ENCODE measurements at regions not wholly inside any gene's neighbourhood (a gene's known extent, or its start where the extent isn't known, plus 50 kb on each side); places are given as distances from the start of the nearest gene placed in this dataset.
A peak's percentile ranks its signal among the peaks of the same experiment; 100 is the strongest.
"Not testable (repeated sequence)": the region's sequence is repeated elsewhere in the genome, so short reads cannot be mapped to it uniquely, and the experiment has no call there.

- no peak for TF ChIP-seq CTCF (conservative IDR thresholded peaks at IDR 0.05)
Observed at GRCh38 chr4:188778905-188779304, 639.7 kb downstream of the TRIML1 start.

GRCh38 chr4:188779581-188779980 lies 640.3 kb downstream of the TRIML1 start:
- H3K27ac ChIP-seq: no peak overlapping the region
- TF ChIP-seq CTCF (conservative IDR thresholded peaks at IDR 0.05): no peak

More at GRCh38 chr4:188778905-188779304, 639.7 kb downstream of the TRIML1 start:
- no peak overlapping the region for H3K27ac ChIP-seq

GRCh38 chr4:188780028-188780427 lies 640.8 kb downstream of the TRIML1 start:
- H3K27ac ChIP-seq: no peak overlapping the region
- TF ChIP-seq CTCF (conservative IDR thresholded peaks at IDR 0.05): no peak

GRCh38 chr4:188780686-188781085 lies 641.4 kb downstream of the TRIML1 start:
- H3K27ac ChIP-seq: no peak overlapping the region
- no peak for TF ChIP-seq CTCF (conservative IDR thresholded peaks at IDR 0.05)

- H3K27ac ChIP-seq: no peak overlapping the region
- peak; percentile 68 for TF ChIP-seq CTCF (conservative IDR thresholded peaks at IDR 0.05)
Observed at GRCh38 chr4:188781655-188782054, 642.4 kb downstream of the TRIML1 start.

- no peak for TF ChIP-seq CTCF (conservative IDR thresholded peaks at IDR 0.05)
- H3K27ac ChIP-seq: no peak overlapping the region
Observed at GRCh38 chr4:188783175-188783574, 643.9 kb downstream of the TRIML1 start.

- no peak overlapping the region for H3K27ac ChIP-seq
- no peak for TF ChIP-seq CTCF (conservative IDR thresholded peaks at IDR 0.05)
Observed at GRCh38 chr4:188783606-188784160, 644.4 kb downstream of the TRIML1 start.

GRCh38 chr4:188796600-188796999 lies 657.4 kb downstream of the TRIML1 start:
- not testable (repeated sequence) for H3K27ac ChIP-seq

GRCh38 chr4:188797011-188797410 lies 657.8 kb downstream of the TRIML1 start:
- H3K27ac ChIP-seq: not testable (repeated sequence)

Measured in VCaP (cell line).